IPS DF 6.9 (cell line): ENCODE measurements at regions not wholly inside any gene's neighbourhood (a gene's known extent, or its start where the extent isn't known, plus 50 kb on each side); places are given as distances from the start of the nearest gene placed in this dataset.

Experiments
- DNase-seq: peaks from one replicate; pipeline ENCODE4 v3.0.0-alpha.2; 2013; ENCODE audit warnings: low read depth, low spot score
- H3K27ac ChIP-seq: one replicate; pipeline ENCODE4 v1.5.1; 2013; ENCODE audit warnings: low read length, control low read depth
- H3K27me3 ChIP-seq: 2 replicates; pipeline ENCODE4 v1.6.1; 2013; ENCODE audit warnings: mild to moderate bottlenecking, low read length; ENCODE audit not compliant: control insufficient read depth, insufficient read depth
- H3K36me3 ChIP-seq: 2 replicates; pipeline ENCODE4 v1.6.1; 2013; ENCODE audit warnings: low read length; ENCODE audit not compliant: control insufficient read depth, insufficient read depth
- H3K4me1 ChIP-seq: 2 replicates; pipeline ENCODE4 v1.6.1; 2013; ENCODE audit warnings: low read length; ENCODE audit not compliant: control insufficient read depth, insufficient read depth
- H3K4me3 ChIP-seq: 2 replicates; pipeline ENCODE4 v1.5.1; 2013; ENCODE audit warnings: mild to moderate bottlenecking, low read length
- H3K9me3 ChIP-seq: 2 replicates; pipeline ENCODE4 v1.6.1; 2013; ENCODE audit warnings: low read length, inconsistent platforms; ENCODE audit not compliant: control insufficient read depth, insufficient read depth
- WGBS: extraction: QIAGEN DNeasy Blood & Tissue Kit; methylation state at CpG from one replicate; pipeline ENCODE4 v1.1.7; 2013; ENCODE audit warnings: mixed read lengths, missing lambda C conversion rate; ENCODE audit not compliant: insufficient read length, insufficient coverage; 5-methylcytosine and 5-hydroxymethylcytosine counted together

DNA sequence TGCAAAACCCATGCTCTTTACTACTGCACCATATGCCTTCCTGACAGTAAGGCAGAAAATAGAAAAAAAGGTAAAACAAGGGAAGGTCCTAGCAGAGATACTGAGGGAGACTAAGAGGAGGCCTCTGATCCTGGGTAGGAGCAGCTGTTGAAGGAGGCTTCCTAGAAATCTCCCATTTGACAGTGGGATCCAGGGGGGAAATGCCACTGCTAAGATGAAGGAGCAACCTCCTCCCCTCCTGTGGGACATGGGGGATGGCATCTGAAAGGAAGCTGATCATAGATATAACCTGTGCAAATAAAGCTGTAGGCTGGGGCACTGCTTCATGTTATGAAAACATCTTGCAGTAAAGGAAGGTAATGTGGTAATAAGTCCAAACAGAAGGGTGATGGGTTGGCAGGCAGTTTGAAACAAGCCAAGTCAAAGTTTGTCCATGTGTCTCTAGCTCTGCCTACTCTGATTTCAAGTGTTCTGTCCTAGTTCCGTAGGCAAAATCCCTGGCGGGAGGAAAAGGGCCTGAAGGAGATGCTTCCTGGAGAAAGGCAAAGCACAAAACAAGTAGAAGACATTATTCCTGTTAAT is 86.7 kb upstream of the EED start:
- no CpG with 5 or more reads among the region's 2 CpGs for WGBS
- Histone ChIP-seq H3K36me3 (no peaks in the 10 kb centered on the region), H3K9me3 (no peaks in the 10 kb centered on the region), H3K27me3 (no peaks in the 10 kb centered on the region), H3K4me1 (no peaks in the 10 kb centered on the region), H3K27ac (no peak overlapping the region), H3K4me3 (no peak overlapping the region)
- no peak for DNase-seq

DNA sequence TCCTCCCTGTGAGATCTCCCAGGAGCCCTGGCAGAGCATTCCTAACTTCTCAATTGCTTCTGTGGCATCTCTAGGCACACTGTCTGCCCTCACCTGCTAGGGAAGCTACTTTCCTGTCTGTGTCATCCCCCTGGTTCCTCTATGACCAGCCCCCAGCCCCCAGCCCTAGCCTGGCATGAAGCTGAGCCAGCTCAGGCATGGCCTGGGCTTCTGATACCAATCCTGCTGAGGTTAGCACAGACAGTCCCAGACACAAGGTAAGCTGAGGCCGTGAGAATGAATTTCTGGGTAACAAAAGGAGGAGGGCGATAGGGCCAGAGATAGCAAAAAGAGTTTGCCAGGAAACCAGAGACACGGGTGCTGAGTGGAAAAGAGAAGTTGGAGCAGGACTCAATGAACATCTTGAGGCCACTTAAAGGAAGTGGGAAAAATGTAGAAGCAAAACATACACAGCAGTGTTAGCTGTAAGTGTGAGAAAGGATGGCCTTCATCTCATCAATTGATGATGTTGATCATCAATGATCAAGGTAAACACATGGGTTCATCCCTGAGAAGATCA is 87.6 kb upstream of the PICALM start:
- H3K4me1 ChIP-seq, result 0 out of 2 replicates have a peak, but pooled peaks cover 2% of the 10 kb centered on the region
- WGBS, result no CpG with 5 or more reads among the region's 3 CpGs
- H3K27me3 ChIP-seq, result no peaks in the 10 kb centered on the region; the same call in 1 of the 2 replicates
- no peak for DNase-seq
- no peaks in the 10 kb centered on the region for H3K9me3 ChIP-seq
- H3K27ac ChIP-seq, result no peak overlapping the region
- H3K36me3 ChIP-seq, result no peaks in the 10 kb centered on the region
- H3K4me3 ChIP-seq, result no peak overlapping the region

DNA sequence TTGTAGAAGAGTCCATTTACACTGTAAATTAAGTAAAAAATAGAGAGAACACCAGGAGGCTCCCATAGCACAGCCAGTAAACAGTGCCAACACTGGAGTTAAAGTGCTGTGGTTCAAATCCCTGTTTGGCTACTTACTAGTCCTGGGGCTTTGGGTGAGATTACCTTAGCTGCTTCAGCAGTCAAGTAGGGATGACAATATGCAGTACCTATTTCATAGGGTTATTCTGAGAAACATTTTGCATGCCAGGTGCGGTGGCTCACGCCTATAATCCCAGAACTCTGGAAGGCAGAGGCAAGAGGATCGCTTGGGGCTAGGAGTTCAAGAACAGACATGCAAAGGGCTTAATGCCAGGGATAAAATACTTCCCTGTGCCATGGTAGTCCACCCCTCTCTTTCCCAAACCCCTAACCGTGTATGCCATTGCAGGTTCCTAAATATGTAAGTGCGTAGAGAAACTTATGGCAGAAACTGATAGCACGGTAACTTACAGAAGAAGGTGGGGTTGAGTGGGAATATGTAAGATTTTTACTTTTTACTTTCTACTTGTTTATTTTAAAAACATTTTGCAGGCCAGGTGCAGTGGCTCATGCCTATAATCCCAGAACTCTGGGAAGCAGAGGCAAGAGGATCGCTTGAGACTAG is 86.4 kb upstream of the PICALM start:
- Histone ChIP-seq H3K36me3 (no peaks in the 10 kb centered on the region), H3K27ac (no peak overlapping the region), H3K4me1 (0 out of 2 replicates have a peak, but pooled peaks cover 2% of the 10 kb centered on the region), H3K4me3 (no peak overlapping the region), H3K9me3 (no peaks in the 10 kb centered on the region), H3K27me3 (no peaks in the 10 kb centered on the region; the same call in 1 of the 2 replicates)
- DNase-seq, result no peak
- no CpG with 5 or more reads among the region's 7 CpGs for WGBS

DNA sequence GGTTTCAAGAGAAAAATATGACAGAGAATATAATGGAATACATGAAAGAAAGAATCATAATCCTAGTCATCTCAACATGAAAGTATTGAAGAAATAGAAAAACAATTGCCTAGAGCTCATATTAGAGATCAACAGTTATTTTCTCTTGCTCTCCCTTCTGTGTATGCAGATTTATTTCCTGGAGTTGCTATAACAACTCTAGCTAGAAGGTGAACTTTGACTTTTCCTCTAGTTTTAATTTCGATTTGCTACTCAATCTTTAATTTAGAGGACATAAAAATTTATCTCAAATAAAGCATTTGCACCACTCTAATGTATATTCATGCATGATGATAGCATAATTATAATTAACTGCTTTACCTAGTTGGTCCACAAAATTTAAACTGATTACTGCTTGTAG is 84.6 kb upstream of the PICALM start:
- no peaks in the 10 kb centered on the region; the same call in 1 of the 2 replicates for H3K27me3 ChIP-seq
- WGBS, result no CpG with 5 or more reads among the region's 1 CpG

DNA sequence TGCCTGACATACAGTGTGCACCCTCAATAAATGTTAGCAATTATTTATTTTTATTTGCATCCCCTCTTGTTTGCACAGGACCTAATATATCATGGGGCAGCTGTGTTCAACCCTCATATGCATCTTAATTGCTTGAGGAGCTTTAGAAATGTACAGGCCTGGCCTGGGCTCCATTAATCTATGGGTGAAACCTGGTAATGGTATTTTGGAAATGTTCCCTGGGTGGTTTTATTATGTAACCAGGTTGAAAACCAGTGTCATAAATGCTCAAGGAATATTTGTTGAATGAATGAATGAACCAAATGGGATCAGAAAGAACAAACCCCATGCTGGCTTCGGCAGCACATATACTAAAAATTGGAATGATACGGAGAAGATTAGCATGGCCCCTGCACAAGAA is 84.0 kb upstream of the PICALM start:
- no peaks in the 10 kb centered on the region; the same call in 1 of the 2 replicates for H3K27me3 ChIP-seq
- no peak for DNase-seq
- H3K4me1 ChIP-seq, result peaks cover 4% of the 10 kb centered on the region
- no peaks in the 10 kb centered on the region for H3K9me3 ChIP-seq
- H3K4me3 ChIP-seq, result no peak overlapping the region
- WGBS, result no CpG with 5 or more reads among the region's 2 CpGs
- no peaks in the 10 kb centered on the region for H3K36me3 ChIP-seq
- no peak overlapping the region for H3K27ac ChIP-seq

More for the DNA sequence above, 84.6 kb upstream of the PICALM start:
- no peak for DNase-seq
- peaks cover 3% of the 10 kb centered on the region for H3K4me1 ChIP-seq
- no peak overlapping the region for H3K27ac ChIP-seq
- no peaks in the 10 kb centered on the region for H3K36me3 ChIP-seq
- no peaks in the 10 kb centered on the region for H3K9me3 ChIP-seq
- no peak overlapping the region for H3K4me3 ChIP-seq

DNA sequence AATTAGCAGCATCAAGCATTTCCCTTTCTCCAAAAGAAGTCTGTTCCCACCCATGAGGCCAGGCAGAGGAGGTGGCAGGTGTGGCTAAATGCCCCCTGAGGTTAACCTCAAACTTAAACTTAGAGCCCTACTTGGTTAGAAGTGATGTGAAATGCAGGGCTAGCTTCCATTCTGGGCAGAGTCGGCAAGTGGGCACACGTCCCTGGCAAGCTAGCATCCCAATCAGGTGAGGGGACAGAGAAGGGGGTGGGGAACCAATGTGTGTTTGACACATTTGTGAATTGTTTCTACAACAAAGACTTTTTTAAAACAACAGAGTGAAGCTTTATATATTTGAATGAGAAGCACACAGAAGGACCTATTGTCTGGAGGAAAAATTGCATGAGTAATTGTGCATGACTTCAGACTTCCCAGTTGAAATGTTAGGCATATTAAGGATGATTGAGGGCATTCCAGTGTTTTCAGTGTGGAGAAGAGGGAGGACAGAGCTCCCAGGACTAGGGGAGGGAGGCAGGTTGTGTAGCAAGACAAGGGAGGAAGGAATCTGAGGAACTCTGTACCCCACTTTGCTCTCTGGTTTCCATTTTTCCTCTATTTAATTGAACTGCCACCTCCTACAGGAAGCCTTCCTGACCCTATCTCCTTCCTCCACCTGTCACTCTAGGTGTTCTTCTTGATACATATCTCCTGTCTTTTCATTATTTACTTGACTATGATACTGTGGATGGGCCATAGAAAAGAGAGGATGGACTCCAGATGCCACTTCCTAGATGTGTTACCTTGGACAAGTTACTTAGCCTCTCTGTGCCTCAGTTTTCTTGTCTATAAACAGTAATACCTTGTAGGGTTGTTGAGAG is 83.3 kb upstream of the PICALM start:
- no peaks in the 10 kb centered on the region; the same call in 1 of the 2 replicates for H3K27me3 ChIP-seq
- H3K4me3 ChIP-seq, result no peak overlapping the region
- no peak for DNase-seq
- peaks cover 4% of the 10 kb centered on the region for H3K4me1 ChIP-seq
- H3K27ac ChIP-seq, result no peak overlapping the region
- no peaks in the 10 kb centered on the region for H3K9me3 ChIP-seq
- H3K36me3 ChIP-seq, result no peaks in the 10 kb centered on the region
- no CpG with 5 or more reads among the region's 2 CpGs for WGBS

DNA sequence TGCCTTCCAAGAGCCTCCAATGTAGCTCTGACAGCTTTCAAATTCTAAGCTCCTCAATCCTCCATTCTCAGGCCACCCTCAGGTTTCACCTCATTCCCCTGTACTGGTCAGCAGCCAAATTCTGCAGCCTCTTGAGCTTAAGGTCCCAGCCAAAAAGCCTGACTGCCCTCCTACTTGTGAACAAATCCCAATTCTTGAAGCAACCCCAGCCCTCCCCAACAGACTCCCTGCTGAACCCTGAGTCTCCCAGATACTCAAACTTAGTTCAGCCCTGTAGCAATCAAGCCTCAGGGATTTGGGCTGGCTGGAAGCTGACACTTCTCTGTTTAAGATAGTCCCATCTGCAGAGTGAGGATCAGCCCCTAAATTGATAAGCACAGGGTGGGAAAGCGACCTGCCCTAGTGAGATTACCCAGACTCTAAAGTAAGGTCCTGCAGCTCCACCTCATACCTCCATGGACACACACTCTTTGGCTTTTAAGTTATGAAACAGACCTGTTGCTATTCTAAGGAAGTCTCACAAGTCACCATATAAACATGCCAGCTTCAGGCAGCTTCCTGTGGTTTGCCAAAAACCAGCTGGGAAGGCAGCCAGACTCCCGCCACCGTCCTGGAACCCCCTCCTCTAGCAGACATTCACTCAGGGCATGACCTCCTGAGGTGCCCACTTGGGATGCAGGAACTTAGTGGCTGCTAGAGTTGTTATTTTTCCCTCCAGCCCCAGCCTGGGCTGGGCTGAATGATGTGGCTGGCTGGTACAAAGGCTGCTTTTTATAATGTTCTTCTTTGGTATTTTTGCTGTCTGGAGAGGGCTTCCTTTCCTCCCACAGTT is 82.5 kb upstream of the PICALM start:
- Histone ChIP-seq H3K9me3 (no peaks in the 10 kb centered on the region), H3K4me1 (peaks cover 4% of the 10 kb centered on the region), H3K27me3 (no peaks in the 10 kb centered on the region; the same call in 1 of the 2 replicates), H3K36me3 (no peaks in the 10 kb centered on the region), H3K4me3 (no peak overlapping the region), H3K27ac (no peak overlapping the region)
- no CpG with 5 or more reads among the region's 3 CpGs for WGBS
- DNase-seq, result no peak

DNA sequence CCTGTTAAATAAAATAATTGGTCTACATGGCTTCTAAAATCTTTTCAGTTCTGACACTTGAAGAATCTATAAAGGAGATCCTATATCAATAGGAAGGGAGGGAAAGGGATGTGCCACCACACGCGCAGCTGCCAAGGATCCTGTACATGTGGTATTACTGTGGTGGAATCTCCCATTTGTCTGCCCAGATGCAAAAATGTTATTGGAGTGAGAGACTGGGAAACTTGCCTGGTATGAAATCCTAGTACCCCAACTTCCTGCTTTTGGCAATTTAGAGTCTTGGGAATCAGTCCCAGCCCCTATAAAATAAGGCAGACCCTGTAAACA is 81.9 kb upstream of the PICALM start:
- Histone ChIP-seq H3K9me3 (no peaks in the 10 kb centered on the region), H3K27me3 (no peaks in the 10 kb centered on the region; the same call in 1 of the 2 replicates), H3K4me1 (peaks cover 4% of the 10 kb centered on the region), H3K36me3 (no peaks in the 10 kb centered on the region), H3K27ac (no peak overlapping the region), H3K4me3 (no peak overlapping the region)
- WGBS, result no CpG with 5 or more reads among the region's 2 CpGs
- no peak for DNase-seq

DNA sequence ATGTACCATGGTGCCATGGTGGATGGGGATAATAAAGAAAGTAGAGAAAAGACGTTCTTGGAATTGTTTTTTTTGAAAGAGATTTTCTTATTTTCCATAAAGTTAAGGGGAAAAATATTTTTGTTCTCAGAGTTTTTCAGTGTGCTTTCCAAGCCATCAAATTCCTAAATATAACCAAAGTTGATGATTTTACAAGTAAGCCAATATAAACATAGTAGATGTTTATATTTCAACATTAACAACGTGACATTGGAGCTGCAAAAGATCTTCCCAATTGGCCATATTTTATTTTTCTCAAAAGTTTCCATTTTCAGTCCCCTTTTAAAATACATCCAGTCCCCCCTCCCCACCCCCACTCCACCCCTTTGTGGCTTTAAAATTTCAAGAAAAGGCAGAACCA is 80.9 kb upstream of the PICALM start:
- no peak overlapping the region for H3K27ac ChIP-seq
- no peak overlapping the region for H3K4me3 ChIP-seq
- H3K9me3 ChIP-seq, result no peaks in the 10 kb centered on the region
- WGBS, result 100% methylated on average over 1 of the region's 2 CpGs
- no peaks in the 10 kb centered on the region; the same call in 1 of the 2 replicates for H3K27me3 ChIP-seq
- peaks cover 4% of the 10 kb centered on the region for H3K4me1 ChIP-seq
- DNase-seq, result no peak
- H3K36me3 ChIP-seq, result no peaks in the 10 kb centered on the region

DNA sequence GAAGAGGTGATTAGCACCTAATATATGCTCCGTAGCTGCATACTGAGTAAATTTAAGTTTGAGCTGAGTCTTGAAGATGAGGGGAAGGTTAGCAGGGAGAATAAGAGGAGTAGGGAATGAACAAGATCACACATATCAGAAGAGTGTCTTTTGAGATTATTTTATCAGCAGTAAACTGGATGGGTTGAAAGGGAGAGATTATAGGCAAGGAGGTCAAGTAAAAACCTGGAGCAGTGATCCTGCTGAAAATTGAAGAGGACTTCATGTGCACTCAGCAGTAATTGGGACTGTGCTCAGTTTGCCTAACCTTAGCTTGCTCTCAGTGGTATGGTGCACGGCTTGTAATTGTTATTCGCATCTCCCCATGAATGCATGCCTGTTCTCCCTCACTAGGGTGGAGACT is 79.5 kb upstream of the PICALM start:
- no peak for DNase-seq
- H3K4me3 ChIP-seq, result no peak overlapping the region
- H3K27me3 ChIP-seq, result no peaks in the 10 kb centered on the region; the same call in 1 of the 2 replicates
- no peak overlapping the region for H3K27ac ChIP-seq
- H3K9me3 ChIP-seq, result no peaks in the 10 kb centered on the region
- H3K36me3 ChIP-seq, result no peaks in the 10 kb centered on the region
- H3K4me1 ChIP-seq, result peaks cover 4% of the 10 kb centered on the region
- no CpG with 5 or more reads among the region's 3 CpGs for WGBS
